Vagina (tissue), 2 donors: ENCODE measurements at regions not wholly inside any gene's neighbourhood (a gene's known extent, or its start where the extent isn't known, plus 50 kb on each side); places are given as distances from the start of the nearest gene placed in this dataset.

Source experiments
- DNase-seq, 2 donors: peaks; one replicate each; pipeline ENCODE4 v3.0.0-alpha.2; 2017; ENCODE audit errors: extremely low spot score in 2 of 2
- H3K27ac ChIP-seq: fragments of 200-600 bp; sonication (generic); one replicate; pipeline ENCODE4 v1.5.1; 2019
- H3K27me3 ChIP-seq: fragments of 200-600 bp; sonication (generic); one replicate; pipeline ENCODE4 v1.5.1; 2019
- H3K36me3 ChIP-seq, 2 donors: fragments of 200-600 bp; sonication (generic); one replicate each; pipeline ENCODE4 v1.5.1; 2017 to 2019
- H3K4me1 ChIP-seq: fragments of 200-600 bp; sonication (generic); one replicate; pipeline ENCODE4 v1.5.1; 2019
- H3K4me3 ChIP-seq, 2 donors: fragments of 200-600 bp; sonication (generic); 1 replicate in 1 of 2; 2 replicates in 1 of 2; pipeline ENCODE4 v1.5.1; 2016 to 2019
- H3K9me3 ChIP-seq: fragments of 200-600 bp; sonication (generic); one replicate; pipeline ENCODE4 v1.5.1; 2019
- POLR2A ChIP-seq, 2 donors: fragments of 450-650 bp; IDR thresholded peaks; one replicate each; pipeline ENCODE4 v1.6.1; 2017; ENCODE audit warnings: antibody characterized with exemption in 2 of 2, mild to moderate bottlenecking in 2 of 2, moderate library complexity in 2 of 2
- POLR2AphosphoS5 ChIP-seq, 2 donors: sonication (generic); formaldehyde crosslinking; IDR thresholded peaks; one replicate each; pipeline ENCODE4 v1.9.0; 2017; ENCODE audit warnings: antibody characterized with exemption in 2 of 2, mild to moderate bottlenecking in 2 of 2, low read depth in 1 of 2; ENCODE audit not compliant: insufficient read depth in 1 of 2
- intact Hi-C: fragments of 100-400 bp; cut with DNase I; formaldehyde crosslinking; loops from one replicate; pipeline ENCODE4 v1.15.1; 2023
- TF ChIP-seq, protein P1 (sequence below), 3 experiments: fragments of 450-650 bp in 2 of 3; fragments of 200-600 bp in 1 of 3; sonication (generic) in 1 of 3; IDR thresholded peaks; one replicate each; pipeline ENCODE4 v1.5.1; 2017 to 2019; ENCODE audit warnings: antibody characterized with exemption in 3 of 3, mild to moderate bottlenecking in 2 of 3, moderate library complexity in 2 of 3

DNA sequence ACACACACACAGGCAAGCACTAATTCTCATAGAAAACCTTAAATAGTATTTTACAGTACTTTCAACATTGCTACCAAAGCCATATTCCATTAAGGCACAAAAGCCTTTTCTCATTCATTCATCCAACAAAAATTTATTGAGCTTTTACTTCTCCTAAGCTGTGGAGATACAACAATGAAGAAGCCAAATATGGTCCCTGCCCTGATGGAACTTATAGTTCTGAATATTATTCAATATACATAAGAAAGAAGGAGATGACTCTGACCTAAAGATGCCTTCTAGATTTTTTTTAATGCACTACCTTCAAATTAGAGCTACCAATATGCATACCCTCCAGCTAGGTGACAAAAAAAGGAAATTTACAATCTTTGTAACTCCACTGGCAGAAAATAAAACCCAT is 90.0 kb upstream of the WDR44 start:
- TF ChIP-seq POLR2A (IDR thresholded peaks at IDR 0.05) (no peak), POLR2AphosphoS5 (IDR thresholded peaks at IDR 0.05; ENCODE audit: insufficient read depth in 1 of 2, low read depth in 1 of 2) (no peak)
- TF ChIP-seq, protein P1, sequence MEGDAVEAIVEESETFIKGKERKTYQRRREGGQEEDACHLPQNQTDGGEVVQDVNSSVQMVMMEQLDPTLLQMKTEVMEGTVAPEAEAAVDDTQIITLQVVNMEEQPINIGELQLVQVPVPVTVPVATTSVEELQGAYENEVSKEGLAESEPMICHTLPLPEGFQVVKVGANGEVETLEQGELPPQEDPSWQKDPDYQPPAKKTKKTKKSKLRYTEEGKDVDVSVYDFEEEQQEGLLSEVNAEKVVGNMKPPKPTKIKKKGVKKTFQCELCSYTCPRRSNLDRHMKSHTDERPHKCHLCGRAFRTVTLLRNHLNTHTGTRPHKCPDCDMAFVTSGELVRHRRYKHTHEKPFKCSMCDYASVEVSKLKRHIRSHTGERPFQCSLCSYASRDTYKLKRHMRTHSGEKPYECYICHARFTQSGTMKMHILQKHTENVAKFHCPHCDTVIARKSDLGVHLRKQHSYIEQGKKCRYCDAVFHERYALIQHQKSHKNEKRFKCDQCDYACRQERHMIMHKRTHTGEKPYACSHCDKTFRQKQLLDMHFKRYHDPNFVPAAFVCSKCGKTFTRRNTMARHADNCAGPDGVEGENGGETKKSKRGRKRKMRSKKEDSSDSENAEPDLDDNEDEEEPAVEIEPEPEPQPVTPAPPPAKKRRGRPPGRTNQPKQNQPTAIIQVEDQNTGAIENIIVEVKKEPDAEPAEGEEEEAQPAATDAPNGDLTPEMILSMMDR (IDR thresholded peaks at IDR 0.05) = no peak
- Histone ChIP-seq H3K4me3 (no peak overlapping the region), H3K9me3 (no peaks in the 10 kb centered on the region), H3K4me1 (no peaks in the 10 kb centered on the region), H3K36me3 (no peaks in the 10 kb centered on the region), H3K27ac (no peak overlapping the region), H3K27me3 (no peaks in the 10 kb centered on the region)
- no peak for DNase-seq
- intact Hi-C loops = no loop called here

GRCh38 chrX:118257781-118258180 is 88.1 kb upstream of the WDR44 start:
- intact Hi-C loops = no loop called here
- H3K36me3 ChIP-seq = no peaks in the 10 kb centered on the region
- H3K9me3 ChIP-seq = no peaks in the 10 kb centered on the region
- H3K4me3 ChIP-seq = no peak overlapping the region
- no peak for TF ChIP-seq POLR2AphosphoS5 (IDR thresholded peaks at IDR 0.05; ENCODE audit: insufficient read depth in 1 of 2, low read depth in 1 of 2)
- no peak for TF ChIP-seq POLR2A (IDR thresholded peaks at IDR 0.05)
- TF ChIP-seq, protein P1 (IDR thresholded peaks at IDR 0.05) = no peak
- H3K27ac ChIP-seq = no peak overlapping the region
- H3K4me1 ChIP-seq = no peaks in the 10 kb centered on the region
- no peak for DNase-seq
- no peaks in the 10 kb centered on the region for H3K27me3 ChIP-seq

- intact Hi-C loops = no loop called here
- no peak for DNase-seq
- Histone ChIP-seq H3K27ac (no peak overlapping the region), H3K36me3 (no peaks in the 10 kb centered on the region), H3K4me3 (no peak overlapping the region), H3K4me1 (no peaks in the 10 kb centered on the region), H3K9me3 (no peaks in the 10 kb centered on the region), H3K27me3 (no peaks in the 10 kb centered on the region)
- TF ChIP-seq POLR2AphosphoS5 (IDR thresholded peaks at IDR 0.05; ENCODE audit: insufficient read depth in 1 of 2, low read depth in 1 of 2) = no peak
- TF ChIP-seq POLR2A (IDR thresholded peaks at IDR 0.05) = no peak
- TF ChIP-seq, protein P1 (IDR thresholded peaks at IDR 0.05) = no peak
Measured at GRCh38 chrX:118259213-118259612, 86.7 kb upstream of the WDR44 start.

DNA sequence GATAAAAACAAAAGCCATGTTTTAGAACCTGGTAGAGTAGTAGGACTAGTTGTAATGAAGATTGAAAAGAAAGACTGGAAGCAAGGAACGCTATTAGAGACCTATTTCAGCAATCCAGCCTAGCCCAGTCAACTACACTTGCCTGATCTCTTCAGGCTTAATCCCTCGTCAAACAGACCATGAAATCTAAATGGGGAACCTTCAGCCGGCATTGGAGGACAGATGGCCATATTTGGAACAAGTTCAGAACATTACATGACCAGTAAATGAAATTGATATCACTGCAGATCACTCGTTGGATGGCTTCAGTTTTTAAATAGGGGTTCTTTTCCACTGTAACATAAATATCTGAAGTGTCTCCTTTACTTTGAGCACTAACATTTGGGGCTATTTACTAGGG is 84.8 kb upstream of the WDR44 start:
- Histone ChIP-seq H3K4me3 (no peak overlapping the region), H3K27ac (no peak overlapping the region), H3K4me1 (no peaks in the 10 kb centered on the region), H3K9me3 (no peaks in the 10 kb centered on the region), H3K27me3 (no peaks in the 10 kb centered on the region), H3K36me3 (no peaks in the 10 kb centered on the region)
- TF ChIP-seq, protein P1 (IDR thresholded peaks at IDR 0.05) = no peak
- TF ChIP-seq POLR2AphosphoS5 (IDR thresholded peaks at IDR 0.05; ENCODE audit: insufficient read depth in 1 of 2, low read depth in 1 of 2) (no peak), POLR2A (IDR thresholded peaks at IDR 0.05) (no peak)
- intact Hi-C loops = no loop called here
- no peak for DNase-seq

GRCh38 chrX:118271775-118272174 is 74.1 kb upstream of the WDR44 start:
- TF ChIP-seq POLR2AphosphoS5 (IDR thresholded peaks at IDR 0.05; ENCODE audit: insufficient read depth in 1 of 2, low read depth in 1 of 2) = no peak
- TF ChIP-seq, protein P1 (IDR thresholded peaks at IDR 0.05) = no peak
- TF ChIP-seq POLR2A (IDR thresholded peaks at IDR 0.05) = no peak
- intact Hi-C loops = no loop called here
- H3K9me3 ChIP-seq = no peaks in the 10 kb centered on the region
- no peaks in the 10 kb centered on the region for H3K27me3 ChIP-seq
- no peak overlapping the region for H3K4me3 ChIP-seq
- no peak for DNase-seq
- H3K36me3 ChIP-seq = no peaks in the 10 kb centered on the region
- H3K27ac ChIP-seq = no peak overlapping the region
- no peaks in the 10 kb centered on the region for H3K4me1 ChIP-seq
